ENCODE measurements at regions not wholly inside any gene's neighbourhood (a gene's known extent, or its start where the extent isn't known, plus 50 kb on each side); places are given as distances from the start of the nearest gene placed in this dataset.

- TF ChIP-seq CTCF (IDR thresholded peaks at IDR 0.05; ENCODE audit: poor library complexity) (no peak), EZH2 (IDR thresholded peaks at IDR 0.05; ENCODE audit: borderline replicate concordance) (no peak)
Measured at GRCh38 chr11:90449606-90450005, 226.8 kb upstream of the CHORDC1 start.

All from hepatocyte (in vitro differentiated cells).